SK-N-SH treated with all-trans-retinoic acid at 6 μM for 48 hours (cell line): ENCODE measurements at regions not wholly inside any gene's neighbourhood (a gene's known extent, or its start where the extent isn't known, plus 50 kb on each side); places are given as distances from the start of the nearest gene placed in this dataset.

Source experiments
- CSDC2 ChIP-seq: fragments of 250-450 bp; sonication (Bioruptor Pico); IDR thresholded peaks from 2 replicates; pipeline ENCODE4 v1.5.0; 2020; ENCODE audit warnings: mild to moderate bottlenecking, moderate library complexity
- ISL1 ChIP-seq: fragments of 250-450 bp; sonication (Bioruptor Pico); IDR thresholded peaks from 2 replicates; pipeline ENCODE4 v2.1.2; 2022; ENCODE audit warnings: mild to moderate bottlenecking, moderate library complexity
- TF ChIP-seq, protein P1 (sequence below): fragments of 250-450 bp; sonication (Bioruptor Pico); IDR thresholded peaks from 2 replicates; pipeline ENCODE4 v1.8.0; 2020; ENCODE audit warnings: mild to moderate bottlenecking, moderate library complexity, borderline replicate concordance
- TF ChIP-seq, protein P2 (sequence below): fragments of 250-450 bp; sonication (Bioruptor Pico); IDR thresholded peaks from 2 replicates; pipeline ENCODE4 v1.5.1; 2021; ENCODE audit warnings: mild to moderate bottlenecking, moderate library complexity

- TF ChIP-seq, protein P1, sequence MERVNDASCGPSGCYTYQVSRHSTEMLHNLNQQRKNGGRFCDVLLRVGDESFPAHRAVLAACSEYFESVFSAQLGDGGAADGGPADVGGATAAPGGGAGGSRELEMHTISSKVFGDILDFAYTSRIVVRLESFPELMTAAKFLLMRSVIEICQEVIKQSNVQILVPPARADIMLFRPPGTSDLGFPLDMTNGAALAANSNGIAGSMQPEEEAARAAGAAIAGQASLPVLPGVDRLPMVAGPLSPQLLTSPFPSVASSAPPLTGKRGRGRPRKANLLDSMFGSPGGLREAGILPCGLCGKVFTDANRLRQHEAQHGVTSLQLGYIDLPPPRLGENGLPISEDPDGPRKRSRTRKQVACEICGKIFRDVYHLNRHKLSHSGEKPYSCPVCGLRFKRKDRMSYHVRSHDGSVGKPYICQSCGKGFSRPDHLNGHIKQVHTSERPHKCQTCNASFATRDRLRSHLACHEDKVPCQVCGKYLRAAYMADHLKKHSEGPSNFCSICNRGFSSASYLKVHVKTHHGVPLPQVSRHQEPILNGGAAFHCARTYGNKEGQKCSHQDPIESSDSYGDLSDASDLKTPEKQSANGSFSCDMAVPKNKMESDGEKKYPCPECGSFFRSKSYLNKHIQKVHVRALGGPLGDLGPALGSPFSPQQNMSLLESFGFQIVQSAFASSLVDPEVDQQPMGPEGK (CRISPR knock-in tag): no peak
- TF ChIP-seq, protein P2, sequence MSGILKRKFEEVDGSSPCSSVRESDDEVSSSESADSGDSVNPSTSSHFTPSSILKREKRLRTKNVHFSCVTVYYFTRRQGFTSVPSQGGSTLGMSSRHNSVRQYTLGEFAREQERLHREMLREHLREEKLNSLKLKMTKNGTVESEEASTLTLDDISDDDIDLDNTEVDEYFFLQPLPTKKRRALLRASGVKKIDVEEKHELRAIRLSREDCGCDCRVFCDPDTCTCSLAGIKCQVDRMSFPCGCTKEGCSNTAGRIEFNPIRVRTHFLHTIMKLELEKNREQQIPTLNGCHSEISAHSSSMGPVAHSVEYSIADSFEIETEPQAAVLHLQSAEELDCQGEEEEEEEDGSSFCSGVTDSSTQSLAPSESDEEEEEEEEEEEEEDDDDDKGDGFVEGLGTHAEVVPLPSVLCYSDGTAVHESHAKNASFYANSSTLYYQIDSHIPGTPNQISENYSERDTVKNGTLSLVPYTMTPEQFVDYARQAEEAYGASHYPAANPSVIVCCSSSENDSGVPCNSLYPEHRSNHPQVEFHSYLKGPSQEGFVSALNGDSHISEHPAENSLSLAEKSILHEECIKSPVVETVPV (CRISPR knock-in tag): no peak
- TF ChIP-seq CSDC2 (CRISPR knock-in tag) (no peak), ISL1 (peak; percentile 56)
Measured at GRCh38 chr2:217360781-217361482, 501.1 kb upstream of the TNP1 start.
